Endothelial cell of umbilical vein (primary cell): ENCODE measurements at regions not wholly inside any gene's neighbourhood (a gene's known extent, or its start where the extent isn't known, plus 50 kb on each side); places are given as distances from the start of the nearest gene placed in this dataset.

Source experiments
- BruUV-seq: library from RNA; stranded (reverse); fragments of 400-500 nt; replicated peaks from 2 replicates; lab custom pipeline; 2021; lab: Mats Ljungman, UMichigan
- CTCF ChIA-PET: fragments of 300-600, 350-600 bp; sonication (Branson Sonifier 250); formaldehyde crosslinking; loops from one replicate; lab custom pipeline; 2021; ENCODE audit warnings: antibody characterized with exemption, inconsistent platforms; lab: Charles Lee
- POLR2A ChIA-PET: fragments of 300-600, 350-600 bp; sonication (Branson Sonifier 250); formaldehyde crosslinking; loops from one replicate; lab custom pipeline; 2021; ENCODE audit warnings: antibody characterized with exemption, inconsistent platforms; lab: Charles Lee
- DNase-seq: peaks from one replicate; pipeline ENCODE4 v3.0.0-alpha.2; 2011; ENCODE audit warnings: low read depth, low spot score
- FAIRE-seq: peaks from 2 replicates; lab custom pipeline; 2011; peaks lifted over from hg19 to GRCh38; lab: Jason Lieb, UNC
- H2AFZ ChIP-seq: 2 replicates; pipeline ENCODE4 v1.6.0; 2012; ENCODE audit warnings: low read depth, low read length, control low read depth, inconsistent platforms
- H3K27ac ChIP-seq: 2 replicates; pipeline ENCODE4 v1.5.1; 2011; ENCODE audit warnings: low read depth, mild to moderate bottlenecking, control low read depth, low read length, moderate library complexity; ENCODE audit not compliant: insufficient read depth
- H3K27me3 ChIP-seq, 2 experiments: 2 replicates each; pipeline versions ENCODE4 v1.6.0 to v1.6.1; 2011; ENCODE audit warnings: low read length in 2 of 2, mixed read lengths in 1 of 2; ENCODE audit not compliant: control insufficient read depth in 2 of 2, insufficient read depth in 2 of 2
- H3K36me3 ChIP-seq, 2 experiments: 2 replicates in 1 of 2; 3 replicates in 1 of 2; pipeline ENCODE4 v1.5.1; 2011; ENCODE audit warnings: low read length in 2 of 2, mild to moderate bottlenecking in 1 of 2, moderate library complexity in 1 of 2; ENCODE audit not compliant: control insufficient read depth in 2 of 2, insufficient read depth in 2 of 2; ENCODE audit errors: extremely low read depth in 1 of 2
- H3K4me1 ChIP-seq: 3 replicates; pipeline ENCODE4 v1.5.1; 2011; ENCODE audit warnings: mild to moderate bottlenecking, low read length; ENCODE audit not compliant: control insufficient read depth, insufficient read depth; ENCODE audit errors: extremely low read depth
- H3K4me2 ChIP-seq: 2 replicates; pipeline ENCODE4 v1.6.1; 2011; ENCODE audit warnings: low read length, control low read depth, mixed read lengths; ENCODE audit not compliant: insufficient read depth
- H3K4me3 ChIP-seq, 3 experiments: fragments of 200-600 bp in 1 of 3; sonication (generic), shearing (Covaris generic) in 1 of 3; replicated peaks in 1 of 3; 2 replicates each; pipeline ENCODE4 v1.5.1; 2011 to 2016; ENCODE audit warnings: control low read depth in 3 of 3, low read length in 3 of 3, mild to moderate bottlenecking in 2 of 3, inconsistent platforms in 1 of 3, low read depth in 1 of 3, moderate library complexity in 1 of 3; ENCODE audit not compliant: insufficient read depth in 1 of 3
- H3K79me2 ChIP-seq: 2 replicates; pipeline ENCODE4 v1.6.0; 2012; ENCODE audit warnings: low read length, inconsistent platforms; ENCODE audit not compliant: control insufficient read depth, insufficient read depth
- H3K9ac ChIP-seq: replicated peaks from 2 replicates; pipeline ENCODE3; 2011; ENCODE audit warnings: low read length, control low read depth; ENCODE audit not compliant: insufficient read depth; ENCODE audit errors: extremely low read depth
- H3K9me1 ChIP-seq: replicated peaks from 3 replicates; pipeline ENCODE4 v1.6.0; 2011; ENCODE audit warnings: mild to moderate bottlenecking, low read length; ENCODE audit not compliant: control insufficient read depth, insufficient read depth; ENCODE audit errors: extremely low read depth
- H3K9me3 ChIP-seq: replicated peaks from 2 replicates; pipeline ENCODE4 v1.5.1; 2012; ENCODE audit warnings: low read length, inconsistent platforms; ENCODE audit not compliant: control insufficient read depth, insufficient read depth
- H4K20me1 ChIP-seq: replicated peaks from 2 replicates; pipeline ENCODE3; 2011; ENCODE audit warnings: mild to moderate bottlenecking, low read length; ENCODE audit not compliant: control insufficient read depth, insufficient read depth; ENCODE audit errors: extremely low read depth
- EZH2 ChIP-seq: IDR thresholded peaks from 2 replicates; pipeline ENCODE4 v1.6.1; 2012; ENCODE audit warnings: borderline replicate concordance, low read depth, mild to moderate bottlenecking, moderate library complexity, low read length, inconsistent platforms; ENCODE audit not compliant: severe bottlenecking
- FOS ChIP-seq: IDR thresholded peaks from 2 replicates; pipeline ENCODE4 v1.6.1; 2011; ENCODE audit warnings: mild to moderate bottlenecking, low read length, moderate library complexity, borderline replicate concordance; ENCODE audit not compliant: insufficient read depth
- GATA2 ChIP-seq: IDR thresholded peaks from 2 replicates; pipeline ENCODE4 v1.7.0; 2011; ENCODE audit warnings: low read depth, mild to moderate bottlenecking, moderate library complexity, mixed read lengths, low read length; ENCODE audit not compliant: insufficient read length, insufficient read depth
- JUN ChIP-seq: IDR thresholded peaks from 2 replicates; pipeline ENCODE4 v1.6.1; 2011; ENCODE audit warnings: borderline replicate concordance, low read depth; ENCODE audit not compliant: insufficient read length, insufficient read depth
- MYC ChIP-seq: IDR thresholded peaks from one replicate; pipeline ENCODE4 v1.6.1; 2011; ENCODE audit warnings: mild to moderate bottlenecking, low read depth, low read length
- POLR2A ChIP-seq: IDR thresholded peaks from 2 replicates; pipeline ENCODE4 v1.6.1; 2012; ENCODE audit warnings: low read depth, mild to moderate bottlenecking, control low read depth, low read length
- POLR2AphosphoS5 ChIP-seq: IDR thresholded peaks from 2 replicates; pipeline ENCODE4 v1.6.1; 2012; ENCODE audit warnings: low read depth, mild to moderate bottlenecking, control low read depth, low read length, moderate library complexity; ENCODE audit not compliant: insufficient read depth
- dilution Hi-C: fragments of 300-500 bp; cut with MboI; formaldehyde crosslinking; loops from one replicate; pipeline ENCODE4 v1.15.0; 2019; ENCODE audit warnings: low sequenced_read_pairs; ENCODE audit not compliant: extremely low pct_ligation_motif_present
- intact Hi-C: fragments of 100-400 bp; cut with micrococcal nuclease; formaldehyde crosslinking; loops from one replicate; pipeline ENCODE4 v1.10.0; 2022
- TF ChIP-seq, protein P1 (sequence below): IDR thresholded peaks from 2 replicates; pipeline ENCODE4 v1.6.1; 2011; ENCODE audit not compliant: insufficient read depth, insufficient read length
- TF ChIP-seq, protein P2 (sequence below), 2 donors: IDR thresholded peaks; 1 replicate in 1 of 2; 2 replicates in 1 of 2; pipeline ENCODE4 v1.5.1; 2011; ENCODE audit warnings: low read length in 2 of 2, mild to moderate bottlenecking in 2 of 2, moderate library complexity in 2 of 2, control low read depth in 1 of 2, inconsistent platforms in 1 of 2, low read depth in 1 of 2; ENCODE audit not compliant: insufficient read depth in 1 of 2; ENCODE audit errors: extremely low read depth in 1 of 2

DNA sequence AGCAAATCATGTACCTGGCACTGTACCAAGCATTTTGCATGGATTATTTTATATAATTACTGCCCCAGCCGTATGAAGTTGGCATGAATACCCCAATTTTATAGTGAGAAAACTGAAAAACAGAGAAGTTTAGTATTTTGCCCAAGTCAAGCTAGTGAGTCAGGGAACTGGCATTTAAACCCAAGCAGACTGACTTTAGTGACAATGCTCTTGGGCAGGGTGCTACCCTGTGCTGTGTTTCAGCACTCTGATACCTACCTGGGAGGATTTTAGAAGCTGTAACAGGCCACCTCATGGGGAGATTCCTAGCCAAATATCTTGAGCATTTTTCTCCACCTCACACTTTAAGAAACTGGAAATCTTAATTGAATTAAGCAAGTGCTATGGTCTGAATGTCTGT lies 98.1 kb upstream of the MAX start:
- ChIA-PET POLR2A (no interaction called here), CTCF (interaction anchor here (1.3 to 1.7 kb wide), 2 partner anchors 11 to 14 kb away, joined by 3 to 7 read pairs; no protein-coding TSS in a partner anchor)
- no peak overlapping the region for H3K4me3 ChIP-seq
- no peak for FAIRE-seq
- no peak overlapping the region for H3K4me2 ChIP-seq
- DNase-seq = no peak
- H3K9me3 ChIP-seq = no peaks in the 10 kb centered on the region
- dilution Hi-C loops (no loop called here), intact Hi-C loops (no loop called here)
- H3K27me3 ChIP-seq = peaks cover 0 to 2% of the 10 kb centered on the region in 2 experiments
- no TSS peak for BruUV-seq
- no peak overlapping the region for H2AFZ ChIP-seq
- H3K79me2 ChIP-seq = no peaks in the 10 kb centered on the region
- no peaks in the 10 kb centered on the region for H3K9me1 ChIP-seq
- no peak overlapping the region for H3K27ac ChIP-seq
- TF ChIP-seq EZH2 (no peak), POLR2A (no peak), GATA2 (no peak), MYC (no peak), JUN (no peak), FOS (no peak), POLR2AphosphoS5 (no peak)
- TF ChIP-seq, protein P1, sequence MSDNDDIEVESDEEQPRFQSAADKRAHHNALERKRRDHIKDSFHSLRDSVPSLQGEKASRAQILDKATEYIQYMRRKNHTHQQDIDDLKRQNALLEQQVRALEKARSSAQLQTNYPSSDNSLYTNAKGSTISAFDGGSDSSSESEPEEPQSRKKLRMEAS = no peak
- TF ChIP-seq, protein P2, sequence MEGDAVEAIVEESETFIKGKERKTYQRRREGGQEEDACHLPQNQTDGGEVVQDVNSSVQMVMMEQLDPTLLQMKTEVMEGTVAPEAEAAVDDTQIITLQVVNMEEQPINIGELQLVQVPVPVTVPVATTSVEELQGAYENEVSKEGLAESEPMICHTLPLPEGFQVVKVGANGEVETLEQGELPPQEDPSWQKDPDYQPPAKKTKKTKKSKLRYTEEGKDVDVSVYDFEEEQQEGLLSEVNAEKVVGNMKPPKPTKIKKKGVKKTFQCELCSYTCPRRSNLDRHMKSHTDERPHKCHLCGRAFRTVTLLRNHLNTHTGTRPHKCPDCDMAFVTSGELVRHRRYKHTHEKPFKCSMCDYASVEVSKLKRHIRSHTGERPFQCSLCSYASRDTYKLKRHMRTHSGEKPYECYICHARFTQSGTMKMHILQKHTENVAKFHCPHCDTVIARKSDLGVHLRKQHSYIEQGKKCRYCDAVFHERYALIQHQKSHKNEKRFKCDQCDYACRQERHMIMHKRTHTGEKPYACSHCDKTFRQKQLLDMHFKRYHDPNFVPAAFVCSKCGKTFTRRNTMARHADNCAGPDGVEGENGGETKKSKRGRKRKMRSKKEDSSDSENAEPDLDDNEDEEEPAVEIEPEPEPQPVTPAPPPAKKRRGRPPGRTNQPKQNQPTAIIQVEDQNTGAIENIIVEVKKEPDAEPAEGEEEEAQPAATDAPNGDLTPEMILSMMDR (IDR thresholded peaks at IDR 0.05; ENCODE audit: extremely low read depth in 1 of 2, insufficient read depth in 1 of 2, low read depth in 1 of 2, low read length in 2 of 2) = no peak
- no peaks in the 10 kb centered on the region for H3K36me3 ChIP-seq
- no peak overlapping the region for H3K9ac ChIP-seq
- no peaks in the 10 kb centered on the region for H4K20me1 ChIP-seq
- no peaks in the 10 kb centered on the region for H3K4me1 ChIP-seq
